Left ventricle myocardium inferior (tissue), 1 donor: ENCODE measurements at regions not wholly inside any gene's neighbourhood (a gene's known extent, or its start where the extent isn't known, plus 50 kb on each side); places are given as distances from the start of the nearest gene placed in this dataset.

Experiments
- DNase-seq: peaks from one replicate; pipeline ENCODE4 v3.0.0-alpha.2; 2020
- H3K27ac ChIP-seq: fragments of 200-600 bp; replicated peaks from 2 replicates; pipeline ENCODE4 v1.8.0; 2021
- H3K27me3 ChIP-seq: fragments of 200-600 bp; 2 replicates; pipeline ENCODE4 v1.8.0; 2021; ENCODE audit warnings: low read depth
- H3K36me3 ChIP-seq: fragments of 200-600 bp; 2 replicates; pipeline ENCODE4 v1.8.0; 2021
- H3K4me1 ChIP-seq: fragments of 200-600 bp; 2 replicates; pipeline ENCODE4 v1.8.0; 2021
- H3K4me3 ChIP-seq: fragments of 200-600 bp; 2 replicates; pipeline ENCODE4 v1.8.0; 2021; ENCODE audit warnings: mild to moderate bottlenecking, moderate library complexity
- H3K9me3 ChIP-seq: fragments of 200-600 bp; replicated peaks from 2 replicates; pipeline ENCODE4 v1.8.0; 2021
- intact Hi-C: fragments of 100-400 bp; cut with micrococcal nuclease; formaldehyde crosslinking; loops from one replicate; pipeline ENCODE4 v1.11.0; 2022
- TF ChIP-seq, protein P1 (sequence below): fragments of 200-600 bp; IDR thresholded peaks from 2 replicates; pipeline ENCODE4 v1.8.0; 2021; ENCODE audit warnings: antibody characterized with exemption, mild to moderate bottlenecking, borderline replicate concordance
- donor health status: DM: no; HTN: yes; CAD: no; lungs with severe emphysema.

DNA sequence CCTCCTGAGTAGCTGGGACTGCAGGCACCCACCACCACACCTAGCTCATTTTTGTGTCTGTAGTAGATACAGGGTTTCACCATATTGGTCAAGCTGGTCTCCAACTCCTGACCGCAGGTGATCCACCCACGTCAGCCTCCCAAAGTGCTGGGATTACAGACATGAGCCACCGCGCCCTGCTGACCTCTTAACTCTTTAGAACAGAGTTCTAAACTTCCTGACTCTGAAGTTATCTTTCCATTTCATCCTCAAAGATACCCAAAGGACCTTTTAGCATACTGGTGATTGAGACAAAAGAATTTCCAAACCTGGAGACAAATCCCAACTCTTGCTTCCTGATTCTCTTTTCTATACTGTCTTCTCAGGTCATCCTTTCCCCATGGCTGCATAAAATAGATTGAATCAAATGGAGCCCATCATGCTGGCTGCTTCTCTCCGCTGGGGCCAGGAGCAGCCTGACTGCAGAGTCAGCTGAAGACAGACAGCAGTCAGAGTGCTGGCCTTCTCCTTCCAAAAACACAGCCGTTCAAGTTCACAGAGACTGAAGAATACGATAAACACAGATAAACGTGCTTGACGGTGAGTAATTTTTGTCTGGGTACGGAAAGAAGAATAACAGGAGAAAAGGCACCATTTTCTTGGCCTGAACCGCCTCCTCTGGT, 76.5 kb upstream of the ATF7IP2 start:
- no peaks in the 10 kb centered on the region for H3K9me3 ChIP-seq
- no peaks in the 10 kb centered on the region for H3K4me1 ChIP-seq
- TF ChIP-seq, protein P1, sequence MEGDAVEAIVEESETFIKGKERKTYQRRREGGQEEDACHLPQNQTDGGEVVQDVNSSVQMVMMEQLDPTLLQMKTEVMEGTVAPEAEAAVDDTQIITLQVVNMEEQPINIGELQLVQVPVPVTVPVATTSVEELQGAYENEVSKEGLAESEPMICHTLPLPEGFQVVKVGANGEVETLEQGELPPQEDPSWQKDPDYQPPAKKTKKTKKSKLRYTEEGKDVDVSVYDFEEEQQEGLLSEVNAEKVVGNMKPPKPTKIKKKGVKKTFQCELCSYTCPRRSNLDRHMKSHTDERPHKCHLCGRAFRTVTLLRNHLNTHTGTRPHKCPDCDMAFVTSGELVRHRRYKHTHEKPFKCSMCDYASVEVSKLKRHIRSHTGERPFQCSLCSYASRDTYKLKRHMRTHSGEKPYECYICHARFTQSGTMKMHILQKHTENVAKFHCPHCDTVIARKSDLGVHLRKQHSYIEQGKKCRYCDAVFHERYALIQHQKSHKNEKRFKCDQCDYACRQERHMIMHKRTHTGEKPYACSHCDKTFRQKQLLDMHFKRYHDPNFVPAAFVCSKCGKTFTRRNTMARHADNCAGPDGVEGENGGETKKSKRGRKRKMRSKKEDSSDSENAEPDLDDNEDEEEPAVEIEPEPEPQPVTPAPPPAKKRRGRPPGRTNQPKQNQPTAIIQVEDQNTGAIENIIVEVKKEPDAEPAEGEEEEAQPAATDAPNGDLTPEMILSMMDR: no peak
- no peaks in the 10 kb centered on the region for H3K27me3 ChIP-seq
- H3K36me3 ChIP-seq: no peaks in the 10 kb centered on the region
- DNase-seq: no peak
- no peak overlapping the region for H3K4me3 ChIP-seq
- no peak overlapping the region for H3K27ac ChIP-seq
- intact Hi-C loops: no loop called here

DNA sequence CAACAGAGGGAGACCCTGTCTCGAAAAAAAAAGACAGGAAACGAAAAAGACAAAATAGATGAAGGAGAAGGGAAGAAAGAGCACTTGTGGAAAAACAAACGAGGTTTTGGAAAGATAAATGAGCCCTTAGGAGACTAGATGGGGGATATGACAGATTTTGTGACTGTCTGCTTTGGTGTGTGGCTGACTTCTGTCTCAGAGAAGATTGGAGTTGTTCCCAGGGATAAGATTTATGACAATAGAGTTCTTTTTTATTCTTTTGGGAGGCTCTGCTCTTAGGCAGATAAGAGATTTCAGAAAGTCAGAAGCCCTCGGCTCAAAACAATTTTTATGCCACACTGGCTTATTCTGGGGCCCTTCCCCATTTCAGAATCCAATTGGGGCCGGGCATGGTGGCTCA, 73.9 kb upstream of the ATF7IP2 start:
- intact Hi-C loops: loop anchor here (5.0 kb wide), 1 partner anchor 200 kb away; no protein-coding TSS in a partner anchor
- TF ChIP-seq, protein P1: no peak

DNA sequence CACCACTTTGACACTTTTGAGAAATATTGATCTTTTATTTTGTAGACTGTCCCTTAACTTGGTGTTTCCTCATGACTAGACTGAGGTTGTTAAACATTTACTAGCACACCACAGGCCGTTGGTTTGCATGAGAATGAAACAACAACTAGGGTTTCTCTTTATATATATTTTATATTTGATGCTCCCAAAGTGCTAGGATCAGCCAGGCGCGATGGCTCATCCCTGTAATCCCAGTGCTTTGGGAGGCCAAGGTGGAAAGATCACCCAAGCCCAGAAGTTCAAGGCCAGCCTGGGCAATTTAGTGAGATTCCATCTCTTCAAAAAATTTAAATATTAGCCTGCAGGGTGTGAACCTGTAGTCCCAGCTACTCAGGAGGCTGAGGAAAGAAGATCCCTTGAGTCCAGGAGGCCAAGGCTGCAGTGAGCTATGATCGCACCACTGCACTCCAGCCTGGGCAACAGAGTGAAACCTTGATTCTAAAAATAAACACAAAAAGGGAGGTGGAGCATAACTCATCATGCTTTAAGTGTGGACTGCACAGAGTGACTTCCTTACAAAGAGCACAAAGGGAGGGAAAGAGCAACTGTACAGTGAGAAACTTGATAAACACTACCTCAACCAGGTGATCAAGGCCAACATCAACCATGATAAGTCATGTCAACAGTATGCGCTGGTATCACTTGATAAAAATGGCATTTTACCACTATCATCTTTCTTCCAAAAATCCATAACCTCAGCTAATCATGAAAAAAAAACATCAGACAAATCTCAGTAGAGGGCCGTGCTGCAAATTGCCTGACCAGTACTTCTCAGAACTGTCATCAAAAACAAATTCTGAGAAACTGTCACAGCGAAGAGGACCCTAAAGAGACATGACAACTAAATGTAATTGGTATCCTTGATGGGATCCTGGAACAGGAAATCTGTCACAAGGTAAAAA, 72.8 kb upstream of the ATF7IP2 start:
- intact Hi-C loops: loop anchor here (5.0 kb wide), 1 partner anchor 199 kb away; no protein-coding TSS in a partner anchor
- no peak overlapping the region for H3K4me3 ChIP-seq
- TF ChIP-seq, protein P1: no peak
- H3K4me1 ChIP-seq: no peaks in the 10 kb centered on the region
- no peaks in the 10 kb centered on the region for H3K36me3 ChIP-seq
- no peaks in the 10 kb centered on the region for H3K27me3 ChIP-seq
- H3K9me3 ChIP-seq: no peaks in the 10 kb centered on the region
- no peak for DNase-seq
- H3K27ac ChIP-seq: no peak overlapping the region

More for the DNA sequence above, 73.9 kb upstream of the ATF7IP2 start:
- Histone ChIP-seq H3K4me3 (no peak overlapping the region), H3K4me1 (no peaks in the 10 kb centered on the region), H3K9me3 (no peaks in the 10 kb centered on the region), H3K27ac (no peak overlapping the region), H3K36me3 (no peaks in the 10 kb centered on the region), H3K27me3 (no peaks in the 10 kb centered on the region)
- DNase-seq: no peak

DNA sequence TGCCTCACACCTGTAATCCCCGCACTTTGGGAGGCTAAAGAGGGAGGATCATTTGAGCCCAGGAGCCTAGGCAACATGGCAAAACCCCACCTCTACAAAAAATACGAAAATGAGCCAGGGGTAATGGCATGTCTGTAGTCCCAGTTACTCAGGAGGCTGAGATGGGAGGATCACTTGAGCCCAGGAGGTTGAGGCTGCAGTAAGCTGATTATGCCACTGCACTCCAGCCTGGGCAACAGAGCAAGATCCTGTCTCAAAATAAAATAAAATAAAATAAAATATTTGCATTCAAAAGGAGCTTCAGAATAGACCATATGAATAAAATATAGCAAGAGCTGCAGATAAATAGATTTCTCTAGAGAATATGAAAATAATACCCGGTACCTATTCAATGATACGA, 71.5 kb upstream of the ATF7IP2 start:
- no peaks in the 10 kb centered on the region for H3K27me3 ChIP-seq
- intact Hi-C loops: loop anchor here (5.0 kb wide), 1 partner anchor 198 kb away; no protein-coding TSS in a partner anchor
- TF ChIP-seq, protein P1: no peak
- DNase-seq: no peak
- H3K9me3 ChIP-seq: no peaks in the 10 kb centered on the region
- H3K4me1 ChIP-seq: no peaks in the 10 kb centered on the region
- no peak overlapping the region for H3K27ac ChIP-seq
- no peaks in the 10 kb centered on the region for H3K36me3 ChIP-seq
- H3K4me3 ChIP-seq: no peak overlapping the region

DNA sequence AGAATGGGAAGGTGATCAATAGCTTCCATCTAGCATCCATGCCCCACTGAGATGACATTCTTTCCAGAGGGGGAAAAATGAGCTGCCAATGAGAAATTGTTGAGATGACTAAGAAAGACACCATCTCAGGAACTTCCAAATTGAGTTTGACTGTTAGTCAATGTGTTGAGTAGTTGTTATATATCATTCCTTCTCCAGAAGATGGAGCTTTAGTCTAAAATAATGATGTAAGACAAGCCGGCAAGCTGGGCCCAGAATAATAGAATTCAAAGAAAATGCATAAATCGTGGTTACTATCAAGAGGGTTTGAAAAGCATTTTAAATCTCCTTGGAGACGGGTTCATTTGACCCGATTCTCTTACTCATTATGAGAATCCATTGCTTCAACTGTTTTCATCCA, 71.0 kb upstream of the ATF7IP2 start:
- no peaks in the 10 kb centered on the region for H3K9me3 ChIP-seq
- DNase-seq: no peak
- no peaks in the 10 kb centered on the region for H3K27me3 ChIP-seq
- H3K36me3 ChIP-seq: no peaks in the 10 kb centered on the region
- TF ChIP-seq, protein P1: peak; percentile 44
- no peaks in the 10 kb centered on the region for H3K4me1 ChIP-seq
- intact Hi-C loops: loop anchor here (5.0 kb wide), 1 partner anchor 197 kb away; no protein-coding TSS in a partner anchor
- H3K4me3 ChIP-seq: no peak overlapping the region
- no peak overlapping the region for H3K27ac ChIP-seq
